ENCODE measurements at regions not wholly inside any gene's neighbourhood (a gene's known extent, or its start where the extent isn't known, plus 50 kb on each side); places are given as distances from the start of the nearest gene placed in this dataset.

DNA sequence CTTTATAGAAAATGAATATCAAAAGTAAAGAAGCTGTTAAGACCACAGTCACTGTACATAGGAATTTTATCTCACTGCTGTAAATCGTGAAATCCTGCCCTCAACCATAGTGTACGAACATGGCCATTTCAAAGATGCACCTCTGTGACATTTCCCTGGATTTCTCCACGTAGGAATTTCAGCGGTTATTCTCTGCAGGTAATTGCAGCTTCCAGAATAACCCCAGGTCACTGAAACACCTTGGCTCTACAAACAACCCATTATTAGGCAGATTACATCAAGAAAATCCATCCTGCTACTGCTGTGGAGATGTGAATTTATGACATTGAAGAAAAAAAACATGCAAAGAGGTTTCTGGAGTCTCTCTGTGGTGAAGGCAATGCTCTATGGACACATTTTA is 196.2 kb upstream of the USP25 start:
- H4K20me1 ChIP-seq (ENCODE audit: control insufficient read depth, insufficient read depth): no peaks in the 10 kb centered on the region
- in situ Hi-C loops (cut with MboI): no loop called here
- no peak for FAIRE-seq
- CTCF ChIA-PET: interaction anchor here (0.8 to 1.4 kb wide), 3 partner anchors 12 to 48 kb away, joined by 3 read pairs; no protein-coding TSS in a partner anchor
- no peaks in the 10 kb centered on the region for H3K79me2 ChIP-seq (ENCODE audit: control insufficient read depth, insufficient read depth, low read length)
- no peak overlapping the region for H2AFZ ChIP-seq (ENCODE audit: control insufficient read depth, low read depth, low read length)
- no peaks in the 10 kb centered on the region for H3K4me1 ChIP-seq (ENCODE audit: control insufficient read depth, insufficient read depth, low read length)
- no peak overlapping the region for H3K4me2 ChIP-seq (ENCODE audit: control insufficient read depth, insufficient read depth)
- intact Hi-C loops (cut with micrococcal nuclease; ENCODE audit: unreplicated experiment): no loop called here
- H3K27ac ChIP-seq (ENCODE audit: control insufficient read depth, insufficient read depth): no peak overlapping the region
- no peak overlapping the region for H3K9ac ChIP-seq (ENCODE audit: control insufficient read depth, insufficient read depth, low read length)
- no peak for ATAC-seq
- SMC1A ChIA-PET (ENCODE audit: uncharacterized antibody, unreplicated experiment): interaction anchor here (0.6 to 1.5 kb wide), 2 partner anchors 9 to 32 kb away, joined by 3 read pairs; no protein-coding TSS in a partner anchor
- H3K27me3 ChIP-seq (replicated peaks in 1 of 2; ENCODE audit: control insufficient read depth in 2 of 2, insufficient read depth in 2 of 2, low read length in 1 of 2): no peaks in the 10 kb centered on the region
- no peak for DNase-seq (ENCODE audit: low read depth, low spot score)
- POLR2A ChIA-PET: no interaction called here
- no TSS peak for BruUV-seq (replicated peaks)
- no peak overlapping the region for H3K4me3 ChIP-seq
- H3K9me3 ChIP-seq (replicated peaks; ENCODE audit: control insufficient read depth, insufficient read depth, low read length): no peaks in the 10 kb centered on the region
- H3K36me3 ChIP-seq (ENCODE audit: control insufficient read depth in 2 of 2, insufficient read depth in 2 of 2, low read length in 1 of 2): no peaks in the 10 kb centered on the region
- RAD21 ChIA-PET (ENCODE audit: unreplicated experiment): no interaction called here
- WGBS (ENCODE audit: insufficient coverage, insufficient replicate concordance, low lambda C conversion rate, missing lambda C conversion rate): 37% methylated on average over 4 of the region's 4 CpGs
- no peak for TF ChIP-seq BACH1 (IDR thresholded peaks at IDR 0.05; ENCODE audit: borderline replicate concordance)
- TF ChIP-seq TARDBP (IDR thresholded peaks at IDR 0.05; ENCODE audit: borderline replicate concordance): no peak
- TF ChIP-seq, protein P1, sequence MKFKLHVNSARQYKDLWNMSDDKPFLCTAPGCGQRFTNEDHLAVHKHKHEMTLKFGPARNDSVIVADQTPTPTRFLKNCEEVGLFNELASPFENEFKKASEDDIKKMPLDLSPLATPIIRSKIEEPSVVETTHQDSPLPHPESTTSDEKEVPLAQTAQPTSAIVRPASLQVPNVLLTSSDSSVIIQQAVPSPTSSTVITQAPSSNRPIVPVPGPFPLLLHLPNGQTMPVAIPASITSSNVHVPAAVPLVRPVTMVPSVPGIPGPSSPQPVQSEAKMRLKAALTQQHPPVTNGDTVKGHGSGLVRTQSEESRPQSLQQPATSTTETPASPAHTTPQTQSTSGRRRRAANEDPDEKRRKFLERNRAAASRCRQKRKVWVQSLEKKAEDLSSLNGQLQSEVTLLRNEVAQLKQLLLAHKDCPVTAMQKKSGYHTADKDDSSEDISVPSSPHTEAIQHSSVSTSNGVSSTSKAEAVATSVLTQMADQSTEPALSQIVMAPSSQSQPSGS (IDR thresholded peaks at IDR 0.05; ENCODE audit: low read length): no peak
- TF ChIP-seq SREBF2 (IDR thresholded peaks at IDR 0.05; ENCODE audit: low read length): no peak
- TF ChIP-seq, protein P2, sequence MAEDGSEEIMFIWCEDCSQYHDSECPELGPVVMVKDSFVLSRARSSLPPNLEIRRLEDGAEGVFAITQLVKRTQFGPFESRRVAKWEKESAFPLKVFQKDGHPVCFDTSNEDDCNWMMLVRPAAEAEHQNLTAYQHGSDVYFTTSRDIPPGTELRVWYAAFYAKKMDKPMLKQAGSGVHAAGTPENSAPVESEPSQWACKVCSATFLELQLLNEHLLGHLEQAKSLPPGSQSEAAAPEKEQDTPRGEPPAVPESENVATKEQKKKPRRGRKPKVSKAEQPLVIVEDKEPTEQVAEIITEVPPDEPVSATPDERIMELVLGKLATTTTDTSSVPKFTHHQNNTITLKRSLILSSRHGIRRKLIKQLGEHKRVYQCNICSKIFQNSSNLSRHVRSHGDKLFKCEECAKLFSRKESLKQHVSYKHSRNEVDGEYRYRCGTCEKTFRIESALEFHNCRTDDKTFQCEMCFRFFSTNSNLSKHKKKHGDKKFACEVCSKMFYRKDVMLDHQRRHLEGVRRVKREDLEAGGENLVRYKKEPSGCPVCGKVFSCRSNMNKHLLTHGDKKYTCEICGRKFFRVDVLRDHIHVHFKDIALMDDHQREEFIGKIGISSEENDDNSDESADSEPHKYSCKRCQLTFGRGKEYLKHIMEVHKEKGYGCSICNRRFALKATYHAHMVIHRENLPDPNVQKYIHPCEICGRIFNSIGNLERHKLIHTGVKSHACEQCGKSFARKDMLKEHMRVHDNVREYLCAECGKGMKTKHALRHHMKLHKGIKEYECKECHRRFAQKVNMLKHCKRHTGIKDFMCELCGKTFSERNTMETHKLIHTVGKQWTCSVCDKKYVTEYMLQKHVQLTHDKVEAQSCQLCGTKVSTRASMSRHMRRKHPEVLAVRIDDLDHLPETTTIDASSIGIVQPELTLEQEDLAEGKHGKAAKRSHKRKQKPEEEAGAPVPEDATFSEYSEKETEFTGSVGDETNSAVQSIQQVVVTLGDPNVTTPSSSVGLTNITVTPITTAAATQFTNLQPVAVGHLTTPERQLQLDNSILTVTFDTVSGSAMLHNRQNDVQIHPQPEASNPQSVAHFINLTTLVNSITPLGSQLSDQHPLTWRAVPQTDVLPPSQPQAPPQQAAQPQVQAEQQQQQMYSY (CRISPR knock-in tag; IDR thresholded peaks at IDR 0.05): no peak
- TF ChIP-seq NFIC (IDR thresholded peaks at IDR 0.05; ENCODE audit: low read depth, low read length): no peak
- no peak for TF ChIP-seq SUPT20H (IDR thresholded peaks at IDR 0.05; ENCODE audit: borderline replicate concordance, control insufficient read depth, low read depth, low read length)
- no peak for TF ChIP-seq GABPA (IDR thresholded peaks at IDR 0.05; ENCODE audit: low read depth)
- no peak for TF ChIP-seq CHD4 (IDR thresholded peaks at IDR 0.05)
- no peak for TF ChIP-seq KDM1A (IDR thresholded peaks at IDR 0.05; ENCODE audit: borderline replicate concordance)
- TF ChIP-seq, protein P3, sequence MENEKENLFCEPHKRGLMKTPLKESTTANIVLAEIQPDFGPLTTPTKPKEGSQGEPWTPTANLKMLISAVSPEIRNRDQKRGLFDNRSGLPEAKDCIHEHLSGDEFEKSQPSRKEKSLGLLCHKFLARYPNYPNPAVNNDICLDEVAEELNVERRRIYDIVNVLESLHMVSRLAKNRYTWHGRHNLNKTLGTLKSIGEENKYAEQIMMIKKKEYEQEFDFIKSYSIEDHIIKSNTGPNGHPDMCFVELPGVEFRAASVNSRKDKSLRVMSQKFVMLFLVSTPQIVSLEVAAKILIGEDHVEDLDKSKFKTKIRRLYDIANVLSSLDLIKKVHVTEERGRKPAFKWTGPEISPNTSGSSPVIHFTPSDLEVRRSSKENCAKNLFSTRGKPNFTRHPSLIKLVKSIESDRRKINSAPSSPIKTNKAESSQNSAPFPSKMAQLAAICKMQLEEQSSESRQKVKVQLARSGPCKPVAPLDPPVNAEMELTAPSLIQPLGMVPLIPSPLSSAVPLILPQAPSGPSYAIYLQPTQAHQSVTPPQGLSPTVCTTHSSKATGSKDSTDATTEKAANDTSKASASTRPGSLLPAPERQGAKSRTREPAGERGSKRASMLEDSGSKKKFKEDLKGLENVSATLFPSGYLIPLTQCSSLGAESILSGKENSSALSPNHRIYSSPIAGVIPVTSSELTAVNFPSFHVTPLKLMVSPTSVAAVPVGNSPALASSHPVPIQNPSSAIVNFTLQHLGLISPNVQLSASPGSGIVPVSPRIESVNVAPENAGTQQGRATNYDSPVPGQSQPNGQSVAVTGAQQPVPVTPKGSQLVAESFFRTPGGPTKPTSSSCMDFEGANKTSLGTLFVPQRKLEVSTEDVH (IDR thresholded peaks at IDR 0.05; ENCODE audit: low read depth, partially characterized antibody): no peak
- TF ChIP-seq ZNF384 (IDR thresholded peaks at IDR 0.05; ENCODE audit: borderline replicate concordance, low read depth, low read length): no peak
